GM06990 (cell line): ENCODE measurements at regions not wholly inside any gene's neighbourhood (a gene's known extent, or its start where the extent isn't known, plus 50 kb on each side); places are given as distances from the start of the nearest gene placed in this dataset.

Experiments
- DNase-seq: peaks from one replicate; pipeline ENCODE4 v3.0.0-alpha.2; 2011; ENCODE audit not compliant: insufficient read length; ENCODE audit errors: extremely low read depth
- H3K27me3 ChIP-seq: replicated peaks from 2 replicates; pipeline ENCODE4 v1.6.0; 2011; ENCODE audit warnings: low read length; ENCODE audit not compliant: control insufficient read depth, insufficient read depth
- H3K36me3 ChIP-seq: 2 replicates; pipeline ENCODE4 v1.5.1; 2011; ENCODE audit warnings: low read length; ENCODE audit not compliant: control insufficient read depth, insufficient read depth
- H3K4me3 ChIP-seq: replicated peaks from 2 replicates; pipeline ENCODE4 v1.5.1; 2011; ENCODE audit warnings: low read depth, mild to moderate bottlenecking, control low read depth, low read length
- CTCF ChIP-seq: IDR thresholded peaks from 2 replicates; pipeline ENCODE4 v1.5.1; 2011; ENCODE audit warnings: low read length, control low read depth, mild to moderate bottlenecking, inconsistent platforms; ENCODE audit not compliant: insufficient read depth, poor library complexity, severe bottlenecking

- Histone ChIP-seq H3K36me3 (no peaks in the 10 kb centered on the region), H3K27me3 (no peaks in the 10 kb centered on the region; the same call in 1 of the 2 replicates), H3K4me3 (no peak overlapping the region)
- TF ChIP-seq CTCF: no peak
- DNase-seq: no peak
These were observed 138.8 kb downstream of the TWIST2 start for GRCh38 chr2:238986491-238987351.

GRCh38 chr2:238987352-238987981 is 139.6 kb downstream of the TWIST2 start:
- TF ChIP-seq CTCF: no peak
- Histone ChIP-seq H3K36me3 (no peaks in the 10 kb centered on the region), H3K27me3 (no peaks in the 10 kb centered on the region; the same call in 1 of the 2 replicates), H3K4me3 (no peak overlapping the region)
- DNase-seq: no peak

- Histone ChIP-seq H3K36me3 (no peaks in the 10 kb centered on the region), H3K27me3 (no peaks in the 10 kb centered on the region; the same call in 1 of the 2 replicates), H3K4me3 (no peak overlapping the region)
- no peak for TF ChIP-seq CTCF
- no peak for DNase-seq
These were observed 140.2 kb downstream of the TWIST2 start for GRCh38 chr2:238988105-238988504.

- no peaks in the 10 kb centered on the region; the same call in 1 of the 2 replicates for H3K27me3 ChIP-seq
- DNase-seq: no peak
These were observed 140.9 kb downstream of the TWIST2 start for GRCh38 chr2:238988752-238989151.

GRCh38 chr2:238989484-238989883 is 141.6 kb downstream of the TWIST2 start:
- H3K36me3 ChIP-seq: no peaks in the 10 kb centered on the region
- DNase-seq: no peak
- no peaks in the 10 kb centered on the region; the same call in 1 of the 2 replicates for H3K27me3 ChIP-seq
- no peak for TF ChIP-seq CTCF
- H3K4me3 ChIP-seq: no peak overlapping the region

More at GRCh38 chr2:238988752-238989151, 140.9 kb downstream of the TWIST2 start:
- TF ChIP-seq CTCF: no peak
- H3K4me3 ChIP-seq: no peak overlapping the region
- no peaks in the 10 kb centered on the region for H3K36me3 ChIP-seq
